ENCODE measurements at regions not wholly inside any gene's neighbourhood (a gene's known extent, or its start where the extent isn't known, plus 50 kb on each side); places are given as distances from the start of the nearest gene placed in this dataset.

- Histone ChIP-seq H3K4me1 (ENCODE audit: insufficient read depth, low read length) (no peaks in the 10 kb centered on the region), H3K4me3 (ENCODE audit: low read depth in 1 of 2, low read length in 2 of 2) (no peak overlapping the region), H2AFZ (ENCODE audit: low read depth, low read length) (no peak overlapping the region), H3K27ac (ENCODE audit: low read length) (no peak overlapping the region), H4K20me1 (ENCODE audit: insufficient read depth, low read length) (no peaks in the 10 kb centered on the region), H3K79me2 (ENCODE audit: insufficient read depth, low read length) (no peaks in the 10 kb centered on the region), H3K36me3 (ENCODE audit: insufficient read depth, low read length) (no peaks in the 10 kb centered on the region), H3K4me2 (ENCODE audit: insufficient read depth, low read length) (no peak overlapping the region), H3K9ac (ENCODE audit: low read depth, low read length) (no peak overlapping the region), H3K27me3 (ENCODE audit: insufficient read depth, low read length, poor library complexity) (no peaks in the 10 kb centered on the region), H3K9me3 (ENCODE audit: insufficient read depth, low read length, severe bottlenecking) (peaks cover 10% of the 10 kb centered on the region)
- DNase-seq: no peak
- ATAC-seq (ENCODE audit: insufficient read depth, low read depth): no peak
- no peak for TF ChIP-seq CTCF (IDR thresholded peaks at IDR 0.05; ENCODE audit: borderline replicate concordance, extremely low read depth, low read length, poor library complexity, severe bottlenecking)
- TF ChIP-seq EZH2 (IDR thresholded peaks at IDR 0.05; ENCODE audit: borderline replicate concordance, low read depth, low read length, severe bottlenecking): no peak
Observed at GRCh38 chr4:155523358-155523757, 143.3 kb upstream of the GUCY1A1 start.

- no peak for ATAC-seq (ENCODE audit: insufficient read depth, low read depth)
- H3K9me3 ChIP-seq (ENCODE audit: insufficient read depth, low read length, severe bottlenecking): peaks cover 10% of the 10 kb centered on the region
- no peak overlapping the region for H3K9ac ChIP-seq (ENCODE audit: low read depth, low read length)
- H3K4me1 ChIP-seq (ENCODE audit: insufficient read depth, low read length): no peaks in the 10 kb centered on the region
- no peak overlapping the region for H2AFZ ChIP-seq (ENCODE audit: low read depth, low read length)
- no peaks in the 10 kb centered on the region for H3K36me3 ChIP-seq (ENCODE audit: insufficient read depth, low read length)
- no peak for TF ChIP-seq CTCF (IDR thresholded peaks at IDR 0.05; ENCODE audit: borderline replicate concordance, extremely low read depth, low read length, poor library complexity, severe bottlenecking)
- TF ChIP-seq EZH2 (IDR thresholded peaks at IDR 0.05; ENCODE audit: borderline replicate concordance, low read depth, low read length, severe bottlenecking): no peak
- no peak overlapping the region for H3K4me3 ChIP-seq (ENCODE audit: low read depth in 1 of 2, low read length in 2 of 2)
- no peak overlapping the region for H3K27ac ChIP-seq (ENCODE audit: low read length)
- H4K20me1 ChIP-seq (ENCODE audit: insufficient read depth, low read length): no peaks in the 10 kb centered on the region
- no peak for DNase-seq
- H3K79me2 ChIP-seq (ENCODE audit: insufficient read depth, low read length): no peaks in the 10 kb centered on the region
- H3K4me2 ChIP-seq (ENCODE audit: insufficient read depth, low read length): no peak overlapping the region
- no peaks in the 10 kb centered on the region for H3K27me3 ChIP-seq (ENCODE audit: insufficient read depth, low read length, poor library complexity)
Observed at GRCh38 chr4:155522201-155522600, 144.4 kb upstream of the GUCY1A1 start.

GRCh38 chr4:155521382-155521781, 144.6 kb upstream of the MAP9 start:
- Histone ChIP-seq H3K4me1 (ENCODE audit: insufficient read depth, low read length) (no peaks in the 10 kb centered on the region), H3K27ac (ENCODE audit: low read length) (no peak overlapping the region), H3K27me3 (ENCODE audit: insufficient read depth, low read length, poor library complexity) (no peaks in the 10 kb centered on the region), H4K20me1 (ENCODE audit: insufficient read depth, low read length) (no peaks in the 10 kb centered on the region), H3K36me3 (ENCODE audit: insufficient read depth, low read length) (no peaks in the 10 kb centered on the region), H3K4me2 (ENCODE audit: insufficient read depth, low read length) (no peak overlapping the region), H3K9ac (ENCODE audit: low read depth, low read length) (no peak overlapping the region), H2AFZ (ENCODE audit: low read depth, low read length) (no peak overlapping the region), H3K79me2 (ENCODE audit: insufficient read depth, low read length) (no peaks in the 10 kb centered on the region), H3K9me3 (ENCODE audit: insufficient read depth, low read length, severe bottlenecking) (peaks cover 10% of the 10 kb centered on the region), H3K4me3 (ENCODE audit: low read depth in 1 of 2, low read length in 2 of 2) (no peak overlapping the region)
- ATAC-seq (ENCODE audit: insufficient read depth, low read depth) (no peak), DNase-seq (no peak)
- TF ChIP-seq CTCF (IDR thresholded peaks at IDR 0.05; ENCODE audit: borderline replicate concordance, extremely low read depth, low read length, poor library complexity, severe bottlenecking): no peak
- no peak for TF ChIP-seq EZH2 (IDR thresholded peaks at IDR 0.05; ENCODE audit: borderline replicate concordance, low read depth, low read length, severe bottlenecking)
